Peyer's patch (tissue), 4 donors: ENCODE measurements at regions not wholly inside any gene's neighbourhood (a gene's known extent, or its start where the extent isn't known, plus 50 kb on each side); places are given as distances from the start of the nearest gene placed in this dataset.

Experiments used
- DNase-seq, 3 donors: peaks; one replicate each; pipeline ENCODE4 v3.0.0-alpha.2; 2017 to 2019
- H3K27ac ChIP-seq, 4 donors: fragments of 200-600 bp; sonication (generic); one replicate each; pipeline ENCODE4 v1.5.1; 2016 to 2019
- H3K27me3 ChIP-seq, 2 donors: fragments of 200-600 bp; sonication (generic); one replicate each; pipeline ENCODE4 v1.5.1; 2019
- H3K36me3 ChIP-seq, 3 donors: fragments of 200-600 bp; sonication (generic); one replicate each; pipeline ENCODE4 v1.5.1; 2016 to 2019
- H3K4me1 ChIP-seq, 4 donors: fragments of 200-600 bp; sonication (generic); one replicate each; pipeline ENCODE4 v1.5.1; 2016 to 2019
- H3K4me3 ChIP-seq, 4 donors: fragments of 200-600 bp; sonication (generic); 1 replicate in 3 of 4; 2 replicates in 1 of 4; pipeline ENCODE4 v1.5.1; 2016 to 2019; ENCODE audit warnings: mild to moderate bottlenecking in 1 of 4
- H3K9me3 ChIP-seq, 4 donors: fragments of 200-600 bp; sonication (generic); one replicate each; pipeline ENCODE4 v1.5.1; 2016 to 2019; ENCODE audit warnings: mild to moderate bottlenecking in 1 of 4
- POLR2A ChIP-seq, 2 donors: fragments of 450-650 bp; IDR thresholded peaks; one replicate each; pipeline ENCODE4 v1.5.1; 2017; ENCODE audit warnings: antibody characterized with exemption in 2 of 2, mild to moderate bottlenecking in 2 of 2, moderate library complexity in 2 of 2
- TF ChIP-seq, protein P1 (sequence below), 6 experiments: fragments of 450-650 bp in 4 of 6; fragments of 200-600 bp in 2 of 6; sonication (generic) in 1 of 6; IDR thresholded peaks; one replicate each; pipeline ENCODE4 v1.5.1; 2017 to 2019; ENCODE audit warnings: antibody characterized with exemption in 6 of 6, mild to moderate bottlenecking in 3 of 6, moderate library complexity in 1 of 6

DNA sequence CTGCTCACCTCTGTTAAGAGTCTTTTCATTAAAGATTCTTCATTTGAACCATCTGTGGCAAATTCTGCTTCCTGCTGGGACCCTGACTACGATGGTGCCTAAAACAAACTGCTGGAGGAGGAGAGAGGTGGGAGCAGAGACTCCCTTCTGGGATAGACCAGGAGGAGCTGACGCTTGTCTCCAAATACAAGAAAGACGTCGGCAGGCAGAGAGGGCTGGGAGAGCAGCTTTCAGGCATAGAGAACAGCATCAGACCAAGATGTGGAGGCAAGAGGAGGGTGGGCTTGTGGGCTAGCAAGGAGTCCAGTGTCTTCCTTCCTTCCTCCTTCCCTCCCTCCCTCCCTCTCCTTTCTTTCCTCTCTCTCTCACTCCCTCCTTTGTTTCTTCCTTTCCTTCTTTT, 358.6 kb downstream of the VRK1 start:
- Histone ChIP-seq H3K27ac (no peak overlapping the region), H3K4me1 (no peaks in the 10 kb centered on the region), H3K9me3 (peaks cover 0 to 3% (median 0%) of the 10 kb centered on the region in 4 donors), H3K27me3 (no peaks in the 10 kb centered on the region), H3K36me3 (no peaks in the 10 kb centered on the region), H3K4me3 (no peak overlapping the region)
- TF ChIP-seq, protein P1, sequence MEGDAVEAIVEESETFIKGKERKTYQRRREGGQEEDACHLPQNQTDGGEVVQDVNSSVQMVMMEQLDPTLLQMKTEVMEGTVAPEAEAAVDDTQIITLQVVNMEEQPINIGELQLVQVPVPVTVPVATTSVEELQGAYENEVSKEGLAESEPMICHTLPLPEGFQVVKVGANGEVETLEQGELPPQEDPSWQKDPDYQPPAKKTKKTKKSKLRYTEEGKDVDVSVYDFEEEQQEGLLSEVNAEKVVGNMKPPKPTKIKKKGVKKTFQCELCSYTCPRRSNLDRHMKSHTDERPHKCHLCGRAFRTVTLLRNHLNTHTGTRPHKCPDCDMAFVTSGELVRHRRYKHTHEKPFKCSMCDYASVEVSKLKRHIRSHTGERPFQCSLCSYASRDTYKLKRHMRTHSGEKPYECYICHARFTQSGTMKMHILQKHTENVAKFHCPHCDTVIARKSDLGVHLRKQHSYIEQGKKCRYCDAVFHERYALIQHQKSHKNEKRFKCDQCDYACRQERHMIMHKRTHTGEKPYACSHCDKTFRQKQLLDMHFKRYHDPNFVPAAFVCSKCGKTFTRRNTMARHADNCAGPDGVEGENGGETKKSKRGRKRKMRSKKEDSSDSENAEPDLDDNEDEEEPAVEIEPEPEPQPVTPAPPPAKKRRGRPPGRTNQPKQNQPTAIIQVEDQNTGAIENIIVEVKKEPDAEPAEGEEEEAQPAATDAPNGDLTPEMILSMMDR (IDR thresholded peaks at IDR 0.05), result no peak
- TF ChIP-seq POLR2A (IDR thresholded peaks at IDR 0.05), result no peak
- no peak for DNase-seq

DNA sequence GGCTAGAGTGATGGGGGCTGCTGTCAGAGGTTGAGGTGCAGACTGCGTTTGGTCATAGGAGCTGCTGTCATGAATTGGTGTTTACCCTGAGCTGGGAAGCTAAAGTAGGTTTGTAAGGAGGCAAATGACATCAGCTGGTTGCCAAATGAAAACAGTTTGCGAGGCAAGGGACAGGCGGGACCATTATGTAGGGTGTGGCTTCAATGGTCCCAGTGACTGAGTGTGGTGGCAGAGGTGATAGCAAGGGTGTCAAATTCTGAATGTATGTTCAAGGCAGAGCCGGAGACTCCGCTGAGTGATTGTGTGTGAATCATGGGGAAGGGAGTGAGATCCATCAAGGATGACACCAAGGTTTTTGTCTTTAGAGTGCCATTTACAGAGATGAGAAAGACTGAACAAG, 359.5 kb downstream of the VRK1 start:
- Histone ChIP-seq H3K4me1 (no peaks in the 10 kb centered on the region), H3K27me3 (no peaks in the 10 kb centered on the region), H3K9me3 (peaks cover 0 to 3% (median 0%) of the 10 kb centered on the region in 4 donors), H3K4me3 (no peak overlapping the region), H3K36me3 (no peaks in the 10 kb centered on the region), H3K27ac (no peak overlapping the region)
- no peak for DNase-seq
- TF ChIP-seq, protein P1 (IDR thresholded peaks at IDR 0.05), result no peak
- no peak for TF ChIP-seq POLR2A (IDR thresholded peaks at IDR 0.05)

DNA sequence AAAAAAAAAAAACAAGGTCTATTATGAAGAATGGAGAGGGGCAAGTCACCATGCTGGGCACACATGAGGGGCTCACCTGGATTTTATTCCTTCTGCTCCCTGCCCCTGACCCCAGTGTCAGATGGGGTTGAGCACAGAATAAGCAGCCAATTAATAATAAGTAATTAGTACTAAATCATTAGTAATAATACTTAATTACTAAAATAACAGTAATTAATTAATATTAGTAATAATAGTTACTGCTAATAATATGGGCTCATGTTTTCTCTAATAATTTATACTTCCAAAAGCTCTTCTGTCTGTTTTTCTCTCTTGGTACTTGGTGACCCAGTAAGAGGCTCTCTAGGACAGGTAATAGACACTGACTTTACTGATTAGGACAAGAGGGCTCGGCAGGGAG, 360.9 kb downstream of the VRK1 start:
- Histone ChIP-seq H3K9me3 (peaks cover 0 to 3% (median 0%) of the 10 kb centered on the region in 4 donors), H3K27me3 (no peaks in the 10 kb centered on the region), H3K36me3 (no peaks in the 10 kb centered on the region), H3K4me3 (no peak overlapping the region), H3K4me1 (no peaks in the 10 kb centered on the region), H3K27ac (no peak overlapping the region)
- DNase-seq, result no peak
- no peak for TF ChIP-seq POLR2A (IDR thresholded peaks at IDR 0.05)
- TF ChIP-seq, protein P1 (IDR thresholded peaks at IDR 0.05), result no peak

DNA sequence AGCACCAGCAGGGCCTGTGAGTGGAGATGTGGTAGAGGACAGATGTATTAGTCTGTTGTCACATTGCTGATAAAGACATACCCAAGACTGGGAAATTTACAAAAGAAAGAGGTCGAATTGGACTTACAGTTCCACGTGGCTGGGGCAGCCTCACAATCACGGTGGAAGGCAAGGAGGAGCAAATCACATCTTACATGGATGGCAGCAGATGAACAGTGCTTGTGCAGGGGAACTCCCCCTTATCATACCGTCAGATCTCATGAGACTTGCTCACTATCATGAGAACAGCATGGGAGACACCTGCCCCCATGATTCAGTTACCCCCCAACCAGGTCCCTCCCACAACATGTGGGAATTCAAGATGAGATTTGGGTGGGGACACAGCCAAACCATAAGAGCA, 361.9 kb downstream of the VRK1 start:
- Histone ChIP-seq H3K4me1 (no peaks in the 10 kb centered on the region), H3K27ac (no peak overlapping the region), H3K36me3 (no peaks in the 10 kb centered on the region), H3K27me3 (no peaks in the 10 kb centered on the region), H3K4me3 (no peak overlapping the region), H3K9me3 (peaks cover 0 to 3% (median 0%) of the 10 kb centered on the region in 4 donors)
- TF ChIP-seq POLR2A (IDR thresholded peaks at IDR 0.05), result no peak
- TF ChIP-seq, protein P1 (IDR thresholded peaks at IDR 0.05), result no peak
- DNase-seq, result no peak

DNA sequence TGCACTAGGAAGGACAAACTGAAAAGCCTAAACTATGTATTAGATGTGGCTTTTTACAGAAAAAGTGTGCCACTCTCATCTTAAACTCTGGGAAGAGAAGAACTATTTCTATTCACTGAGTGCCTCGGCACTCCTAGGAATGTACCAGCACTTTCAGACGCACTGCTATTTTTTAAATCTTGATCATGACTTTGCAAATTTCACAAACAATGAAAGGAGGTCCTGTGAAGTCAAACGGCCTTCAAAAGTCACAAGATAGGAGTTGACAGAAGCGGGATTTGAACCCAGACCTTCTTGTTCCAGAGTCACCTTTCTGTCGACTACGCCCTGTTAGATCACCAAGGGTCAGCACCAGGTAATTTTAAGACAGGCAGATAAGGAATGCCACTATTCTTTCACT, 365.4 kb downstream of the VRK1 start:
- no peak for TF ChIP-seq POLR2A (IDR thresholded peaks at IDR 0.05)
- H3K27me3 ChIP-seq, result no peaks in the 10 kb centered on the region
- H3K9me3 ChIP-seq, result peaks cover 0 to 3% (median 0%) of the 10 kb centered on the region in 4 donors
- H3K36me3 ChIP-seq, result no peaks in the 10 kb centered on the region
- H3K4me1 ChIP-seq, result no peaks in the 10 kb centered on the region
- no peak for DNase-seq
- no peak overlapping the region for H3K27ac ChIP-seq
- no peak overlapping the region for H3K4me3 ChIP-seq

DNA sequence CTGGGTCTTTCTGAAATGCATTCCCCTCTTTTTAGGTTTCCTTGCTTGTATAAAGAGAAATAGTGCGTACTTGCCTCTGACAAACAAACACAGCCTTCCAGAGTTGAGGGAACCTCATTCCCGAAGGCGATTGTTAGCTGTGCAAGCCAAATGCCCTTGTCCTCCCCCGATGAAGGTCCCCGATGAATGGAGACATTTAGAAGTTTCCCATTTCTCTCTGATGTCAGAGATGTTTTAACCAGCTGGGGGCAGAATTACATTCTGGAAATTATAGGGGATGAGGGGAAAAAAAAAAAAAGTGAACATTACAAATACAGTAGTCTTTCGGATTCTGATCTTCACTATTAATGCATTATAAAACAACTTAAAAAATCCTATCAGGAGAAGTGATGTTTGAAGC, 366.8 kb downstream of the VRK1 start:
- TF ChIP-seq POLR2A (IDR thresholded peaks at IDR 0.05), result no peak
- TF ChIP-seq, protein P1 (IDR thresholded peaks at IDR 0.05), result no peak
- no peak overlapping the region for H3K4me3 ChIP-seq
- no peaks in the 10 kb centered on the region for H3K4me1 ChIP-seq
- peaks cover 0 to 3% (median 0%) of the 10 kb centered on the region in 4 donors for H3K9me3 ChIP-seq
- no peaks in the 10 kb centered on the region for H3K36me3 ChIP-seq
- DNase-seq, result no peak
- no peak overlapping the region for H3K27ac ChIP-seq
- H3K27me3 ChIP-seq, result no peaks in the 10 kb centered on the region
